Type B pancreatic cell (in vitro differentiated cells): ENCODE measurements at regions not wholly inside any gene's neighbourhood (a gene's known extent, or its start where the extent isn't known, plus 50 kb on each side); places are given as distances from the start of the nearest gene placed in this dataset.

Source experiments
- DNase-seq: peaks from one replicate; pipeline ENCODE4 v3.0.0; 2021; ENCODE audit warnings: mixed read lengths; ENCODE audit not compliant: unreplicated experiment; ENCODE audit errors: extremely low spot score
- H3K27ac Mint-ChIP-seq: 2 replicates; pipeline ENCODE4 v1.8.0; 2021; ENCODE audit warnings: mild to moderate bottlenecking, mixed read lengths
- H3K27me3 Mint-ChIP-seq: 2 replicates; pipeline ENCODE4 v1.8.0; 2021; ENCODE audit warnings: mixed read lengths
- H3K36me3 Mint-ChIP-seq: 2 replicates; pipeline ENCODE4 v1.8.0; 2021; ENCODE audit warnings: mixed read lengths
- H3K4me1 Mint-ChIP-seq: one replicate; pipeline ENCODE4 v1.8.0; 2021; ENCODE audit warnings: mixed read lengths; ENCODE audit not compliant: unreplicated experiment
- H3K4me3 Mint-ChIP-seq: 2 replicates; pipeline ENCODE4 v1.8.0; 2021; ENCODE audit warnings: mild to moderate bottlenecking, mixed read lengths
- H3K9me3 Mint-ChIP-seq: 2 replicates; pipeline ENCODE4 v1.8.0; 2021; ENCODE audit warnings: mixed read lengths
- CTCF ChIP-seq: fragments of 200-600 bp; sonication (generic); conservative IDR thresholded peaks from 2 replicates; pipeline ENCODE4 v1.5.0; 2021; ENCODE audit warnings: antibody characterized with exemption, mild to moderate bottlenecking

GRCh38 chr1:38332649-38333310, 286.2 kb upstream of the POU3F1 start:
- H3K4me1 Mint-ChIP-seq = no peaks in the 10 kb centered on the region
- no peaks in the 10 kb centered on the region for H3K9me3 Mint-ChIP-seq
- no peaks in the 10 kb centered on the region for H3K36me3 Mint-ChIP-seq
- DNase-seq = no peak
- no peak overlapping the region for H3K27ac Mint-ChIP-seq
- no peak for TF ChIP-seq CTCF
- H3K27me3 Mint-ChIP-seq = peaks cover 38% of the 10 kb centered on the region
- H3K4me3 Mint-ChIP-seq = no peak overlapping the region

DNA sequence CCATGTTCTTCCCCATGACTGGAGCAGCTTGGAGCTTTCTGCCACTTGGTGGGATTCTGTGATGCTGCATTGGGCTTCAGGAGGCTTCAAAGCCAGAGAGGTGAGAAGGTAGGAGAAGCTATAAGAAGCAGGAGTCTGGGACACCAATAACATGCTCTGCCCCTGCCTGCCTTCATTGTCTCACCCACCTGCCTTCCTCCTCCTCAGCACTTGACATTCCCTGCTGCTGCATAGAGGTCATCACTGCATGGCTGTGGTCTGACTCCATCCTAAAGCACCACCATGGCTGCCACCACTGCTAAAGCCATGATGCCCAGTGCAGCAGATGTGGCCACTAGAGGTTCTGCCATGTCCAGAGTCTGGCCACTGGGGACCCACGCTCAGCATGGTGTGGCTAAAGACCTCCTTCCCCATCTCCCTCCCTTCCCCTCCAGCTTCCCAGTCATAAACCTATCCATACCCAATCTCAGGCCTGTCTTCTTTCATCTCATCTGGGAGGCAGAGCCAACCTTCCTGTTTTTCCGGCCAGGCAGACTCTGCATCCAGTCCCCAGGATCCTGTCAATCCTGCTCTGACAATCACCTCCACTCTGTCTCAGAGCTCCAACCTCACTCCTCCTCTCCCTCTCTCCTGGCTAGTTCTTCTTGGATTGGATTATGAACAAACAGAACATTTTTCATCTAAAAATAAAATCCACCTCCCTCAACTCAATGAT, 285.1 kb upstream of the POU3F1 start:
- Mint-ChIP-seq H3K27me3 (peaks cover 33% of the 10 kb centered on the region), H3K9me3 (no peaks in the 10 kb centered on the region), H3K4me3 (no peak overlapping the region), H3K4me1 (no peaks in the 10 kb centered on the region), H3K27ac (no peak overlapping the region), H3K36me3 (no peaks in the 10 kb centered on the region)
- TF ChIP-seq CTCF = no peak
- no peak for DNase-seq

- no peaks in the 10 kb centered on the region for H3K4me1 Mint-ChIP-seq
- peaks cover 29% of the 10 kb centered on the region for H3K27me3 Mint-ChIP-seq
- no peaks in the 10 kb centered on the region for H3K9me3 Mint-ChIP-seq
- TF ChIP-seq CTCF = no peak
- H3K36me3 Mint-ChIP-seq = no peaks in the 10 kb centered on the region
- DNase-seq = no peak
- H3K27ac Mint-ChIP-seq = no peak overlapping the region
- no peak overlapping the region for H3K4me3 Mint-ChIP-seq
These were observed 284.2 kb upstream of the POU3F1 start for GRCh38 chr1:38330799-38331198.

GRCh38 chr1:38329644-38330043, 283.1 kb upstream of the POU3F1 start:
- H3K4me3 Mint-ChIP-seq = no peak overlapping the region
- TF ChIP-seq CTCF = no peak
- H3K9me3 Mint-ChIP-seq = peaks cover 6% of the 10 kb centered on the region
- H3K27ac Mint-ChIP-seq = no peak overlapping the region
- no peaks in the 10 kb centered on the region for H3K4me1 Mint-ChIP-seq
- H3K36me3 Mint-ChIP-seq = no peaks in the 10 kb centered on the region
- DNase-seq = no peak
- peaks cover 27% of the 10 kb centered on the region for H3K27me3 Mint-ChIP-seq

DNA sequence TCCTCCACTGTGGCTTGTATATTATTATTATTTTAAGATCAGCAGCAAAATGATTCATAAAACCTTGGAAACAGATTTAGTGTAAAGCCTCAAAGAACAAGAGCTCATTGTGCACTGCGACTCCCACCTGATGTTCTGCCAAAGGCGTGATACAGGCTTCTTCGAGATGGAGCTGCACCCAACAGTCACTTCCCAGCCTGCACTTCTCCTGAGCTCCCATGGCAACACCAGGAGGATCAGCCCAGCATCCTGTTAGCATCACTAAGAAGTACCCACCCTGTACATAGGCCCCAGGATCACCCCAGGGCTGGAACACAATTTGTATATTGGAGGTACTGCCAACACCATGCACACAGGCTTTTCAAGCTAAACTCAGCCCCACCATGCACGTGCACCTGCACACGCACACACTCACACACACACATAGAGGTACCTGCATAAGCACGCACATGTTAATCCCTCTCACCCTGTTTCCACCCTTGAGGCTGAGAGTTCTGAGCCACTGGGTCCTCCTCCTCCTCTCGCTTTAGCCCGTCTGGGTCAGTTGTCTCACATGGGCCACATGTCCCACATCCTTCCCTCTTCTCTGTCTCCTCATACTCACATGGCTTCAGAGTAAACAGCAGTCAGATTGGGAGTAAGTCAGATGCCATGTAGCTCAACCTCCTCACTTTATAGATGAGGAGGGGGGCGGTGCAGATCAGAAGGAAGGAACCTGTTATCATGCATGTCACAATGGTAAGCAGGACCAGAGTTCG, 281.9 kb upstream of the POU3F1 start:
- TF ChIP-seq CTCF = no peak
- Mint-ChIP-seq H3K9me3 (peaks cover 6% of the 10 kb centered on the region), H3K36me3 (no peaks in the 10 kb centered on the region), H3K27ac (no peak overlapping the region), H3K4me3 (no peak overlapping the region), H3K4me1 (no peaks in the 10 kb centered on the region), H3K27me3 (peaks cover 24% of the 10 kb centered on the region)
- DNase-seq = no peak
